Globus pallidus (tissue), 1 donor: ENCODE measurements at regions not wholly inside any gene's neighbourhood (a gene's known extent, or its start where the extent isn't known, plus 50 kb on each side); places are given as distances from the start of the nearest gene placed in this dataset.
A peak's percentile ranks its signal among the peaks of the same experiment; 100 is the strongest.

Source experiments
- DNase-seq: peaks from one replicate; pipeline ENCODE4 v3.0.0-alpha.2; 2015; ENCODE audit warnings: low spot score

- no peak for DNase-seq
These were observed 50.3 kb downstream of the BMAL2 start for GRCh38 chr12:27382924-27383323.

GRCh38 chr12:27383429-27384260, 51.0 kb downstream of the BMAL2 start:
- peak; percentile 36 for DNase-seq

GRCh38 chr12:27384261-27384590, 51.6 kb downstream of the BMAL2 start:
- no peak for DNase-seq

GRCh38 chr12:27385766-27386564, 53.3 kb downstream of the BMAL2 start:
- DNase-seq = no peak

- no peak for DNase-seq
These were observed 54.8 kb downstream of the BMAL2 start for GRCh38 chr12:27387473-27387872.

GRCh38 chr12:27388650-27389049, 56.0 kb downstream of the BMAL2 start:
- no peak for DNase-seq

- DNase-seq = no peak
These were observed 51.9 kb upstream of the SMCO2 start for GRCh38 chr12:27394676-27395075.

GRCh38 chr12:27396216-27396815, 50.2 kb upstream of the SMCO2 start:
- no peak for DNase-seq
